ENCODE measurements at regions not wholly inside any gene's neighbourhood (a gene's known extent, or its start where the extent isn't known, plus 50 kb on each side); places are given as distances from the start of the nearest gene placed in this dataset.

DNA sequence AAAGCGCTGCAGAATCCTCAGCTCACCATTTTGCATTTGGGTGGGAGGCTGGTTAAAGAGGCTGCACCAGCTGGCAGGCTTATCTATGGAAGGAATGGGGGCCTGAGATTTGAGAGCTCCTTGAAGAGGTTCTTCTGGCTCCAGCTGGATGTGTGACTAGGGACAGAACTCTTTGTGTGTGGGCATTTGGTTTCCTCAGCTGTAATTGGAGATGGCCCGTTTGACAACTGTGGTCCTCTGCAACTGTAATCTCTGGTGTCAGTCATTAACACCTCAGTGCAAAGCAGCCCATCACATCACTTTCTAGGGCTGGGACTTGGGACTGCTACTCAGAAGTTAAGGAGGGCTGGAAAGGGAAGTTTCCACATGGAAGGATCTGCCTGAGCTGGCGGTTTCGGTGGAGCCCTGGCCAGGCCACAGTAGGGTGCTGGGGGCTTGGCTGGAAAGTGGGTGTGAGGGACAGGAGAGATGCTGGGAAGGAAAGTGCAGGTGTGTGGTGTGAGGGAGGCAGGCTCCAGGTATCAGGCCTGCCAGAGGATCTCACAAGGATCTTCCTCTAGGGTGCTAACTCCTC lies 193.8 kb downstream of the GADD45G start:
- DNase-seq, result no peak

DNA sequence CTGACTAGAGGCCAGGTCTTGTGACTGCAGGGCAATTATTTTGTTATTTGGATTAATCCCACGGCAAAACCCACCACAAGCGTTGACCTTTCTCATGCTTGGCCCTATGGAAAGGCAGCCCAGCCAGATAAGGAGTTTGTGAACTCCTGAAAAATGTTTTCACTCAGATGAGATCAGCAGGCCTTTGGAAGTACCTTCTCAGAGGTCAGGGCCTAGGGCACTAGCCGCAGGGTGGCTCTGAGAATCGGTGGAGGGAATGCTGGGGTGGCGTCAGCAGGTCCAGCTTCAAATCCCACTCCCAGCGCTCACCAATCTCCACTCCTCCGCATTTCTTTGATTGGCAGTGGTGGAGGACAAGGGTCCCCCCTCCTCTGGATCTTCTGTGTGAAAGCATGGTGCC lies 194.4 kb downstream of the GADD45G start:
- DNase-seq, result no peak

DNA sequence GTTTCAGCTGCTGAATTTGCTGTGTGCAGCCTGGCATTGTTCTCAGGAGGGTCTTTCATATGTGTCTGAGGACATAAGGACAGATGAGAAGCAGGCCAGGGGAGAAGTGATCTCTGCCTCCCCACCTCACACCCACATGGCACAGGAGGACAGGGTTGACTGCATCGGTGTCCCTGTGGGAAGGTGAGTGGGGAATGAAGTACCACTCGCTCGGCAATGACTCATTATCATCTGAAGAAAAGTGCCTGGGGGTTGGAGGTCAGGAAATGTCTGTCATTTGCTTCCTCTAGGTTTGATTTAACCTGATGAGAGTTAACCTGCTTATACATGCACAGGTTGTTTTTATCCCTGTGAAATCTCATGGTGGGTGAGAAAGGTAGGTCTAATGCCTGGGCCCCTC lies 195.0 kb downstream of the GADD45G start:
- DNase-seq, result no peak

DNA sequence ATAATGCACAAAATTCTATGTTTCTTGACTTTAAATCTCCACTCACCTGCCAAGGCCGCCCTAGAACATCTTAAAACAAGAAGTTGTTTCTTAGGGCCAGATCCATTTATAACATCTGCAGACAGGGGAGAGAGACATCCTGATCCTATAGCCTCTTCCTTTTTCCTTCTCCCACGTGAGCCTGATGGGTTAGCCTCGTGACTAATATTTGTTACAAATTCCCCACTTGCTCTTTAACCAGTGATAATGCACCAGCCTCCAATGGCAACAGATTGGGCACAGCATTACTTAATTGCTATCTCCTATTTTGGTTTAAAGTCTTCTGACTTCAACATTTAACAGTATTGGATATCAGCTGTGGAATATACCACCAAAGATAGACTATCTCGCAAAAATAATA lies 196.5 kb downstream of the GADD45G start:
- DNase-seq, result no peak

DNA sequence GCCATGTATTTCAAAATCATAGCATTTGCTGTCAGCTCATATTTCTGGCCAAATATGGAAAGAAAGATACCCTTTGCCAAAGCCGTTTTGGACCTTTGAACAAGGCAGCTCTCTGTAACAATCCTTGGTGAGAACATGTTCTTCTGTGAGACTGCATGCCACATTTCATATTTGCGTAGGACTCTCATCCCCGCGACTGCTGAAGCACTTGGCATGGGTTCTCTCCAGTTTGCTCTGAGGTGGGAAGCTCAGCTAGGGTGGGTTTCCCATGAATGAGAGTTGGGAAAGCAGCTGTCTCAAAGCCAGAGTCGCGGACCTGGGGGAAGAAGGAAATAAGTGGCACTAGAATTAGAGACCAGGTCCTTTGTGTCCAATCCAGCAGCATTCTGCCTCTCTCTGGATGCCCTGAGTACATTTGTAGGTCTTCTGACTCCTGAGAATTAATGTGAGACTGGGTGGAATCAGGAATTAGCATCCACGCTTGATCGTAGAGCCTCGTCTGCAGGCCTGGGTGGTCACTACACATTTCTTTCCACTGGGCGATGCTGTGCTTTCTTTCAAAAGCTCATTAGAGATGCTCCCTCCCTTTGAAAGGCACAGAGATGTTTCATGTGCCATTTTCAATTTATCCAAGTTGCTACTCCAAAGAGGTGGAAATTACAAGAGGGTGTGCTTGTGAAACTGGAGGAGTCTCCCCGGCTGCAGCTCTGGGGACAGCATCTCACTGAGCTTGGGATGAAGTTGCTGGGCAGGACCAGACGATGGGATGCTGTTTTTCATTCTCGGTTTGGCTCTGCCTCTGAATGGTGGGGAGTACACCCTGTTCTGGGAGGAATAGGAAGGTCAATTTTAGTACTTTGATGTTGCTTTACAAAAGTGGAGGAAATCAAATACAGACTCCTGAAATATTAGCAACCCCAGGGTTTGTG lies 197.2 kb downstream of the GADD45G start:
- DNase-seq, result no peak

DNA sequence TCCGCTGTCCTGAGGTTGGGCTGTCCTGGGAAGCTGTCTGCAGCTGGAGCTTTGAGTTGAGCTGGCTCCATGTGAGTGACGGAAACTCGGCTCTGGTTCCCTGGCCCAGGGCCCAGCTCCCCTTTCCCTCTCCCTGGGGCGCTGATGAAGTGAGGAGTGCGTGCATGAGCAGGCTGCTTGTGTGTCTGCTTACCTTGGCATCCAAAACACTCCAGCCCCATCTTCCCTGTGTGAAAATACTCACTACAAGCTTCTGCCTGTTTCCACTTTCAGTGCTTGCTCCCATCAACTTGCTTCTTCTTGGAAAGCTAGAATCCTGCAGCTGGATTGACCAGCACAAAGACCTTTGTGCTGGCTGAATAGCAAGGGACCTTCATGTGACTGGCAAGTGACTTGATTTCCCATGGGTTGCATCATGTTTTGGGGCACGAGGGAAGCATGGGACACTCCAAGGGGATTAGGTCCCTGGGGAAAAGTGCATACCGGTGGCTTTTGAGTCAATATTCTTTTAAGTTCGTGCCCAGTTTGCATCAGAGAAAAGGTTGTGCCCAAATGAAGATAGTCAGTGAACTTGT lies 198.1 kb downstream of the GADD45G start:
- no peak for DNase-seq

DNA sequence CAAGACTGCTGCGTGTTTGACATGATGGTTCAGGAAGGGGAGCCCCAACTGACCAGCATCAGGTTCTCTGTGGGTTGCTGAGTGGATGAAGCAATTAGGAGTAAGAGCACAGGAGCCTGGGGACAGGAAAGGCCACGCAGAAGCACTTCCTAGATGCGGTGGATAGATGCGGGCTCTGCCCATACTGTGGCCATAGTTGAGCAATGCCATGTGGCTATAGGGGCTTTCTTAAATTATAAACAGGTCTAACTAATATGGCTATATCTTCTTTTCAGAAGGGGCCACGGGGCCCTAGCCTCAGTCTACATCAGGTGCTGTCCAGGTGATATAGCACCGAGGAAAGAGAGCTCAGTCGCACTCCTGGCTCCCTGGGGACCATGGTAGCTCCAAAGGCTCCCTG lies 198.6 kb downstream of the GADD45G start:
- no peak for DNase-seq

DNA sequence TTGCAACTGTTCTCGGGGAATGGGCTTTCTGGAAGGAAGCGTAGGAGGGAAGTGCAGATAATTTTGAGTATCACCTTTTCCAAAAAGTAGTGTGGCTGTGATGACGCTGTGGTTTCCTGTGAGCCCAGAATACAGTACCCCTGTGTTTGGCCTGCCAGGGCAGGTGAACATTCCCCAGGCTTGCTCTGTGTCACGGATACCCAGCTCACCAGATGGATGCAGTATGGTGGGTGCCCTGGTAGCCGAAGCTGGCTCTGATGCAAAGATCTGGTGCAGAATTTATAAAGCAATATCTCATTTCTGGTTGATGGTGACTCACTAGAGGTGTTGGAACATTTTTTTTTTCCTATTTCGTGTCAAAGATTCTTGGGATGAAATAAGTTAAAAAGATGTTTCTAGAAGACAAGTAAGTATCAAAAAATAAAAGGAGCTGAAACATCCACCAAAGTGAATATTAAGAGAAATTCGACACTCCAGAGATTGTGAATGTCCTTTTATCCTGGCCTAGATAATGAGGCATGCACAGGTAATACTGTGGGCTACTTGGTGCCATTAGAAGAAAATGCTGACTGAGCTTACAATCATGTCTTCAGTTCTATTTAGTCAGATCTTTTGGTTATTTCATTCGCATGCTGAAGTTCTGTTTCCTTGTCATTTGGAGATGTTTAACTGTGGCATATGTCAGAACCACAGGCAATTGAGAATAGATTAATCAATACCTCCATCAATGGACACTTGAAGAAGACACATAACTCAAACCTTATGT lies 200.1 kb downstream of the GADD45G start:
- no peak for DNase-seq

DNA sequence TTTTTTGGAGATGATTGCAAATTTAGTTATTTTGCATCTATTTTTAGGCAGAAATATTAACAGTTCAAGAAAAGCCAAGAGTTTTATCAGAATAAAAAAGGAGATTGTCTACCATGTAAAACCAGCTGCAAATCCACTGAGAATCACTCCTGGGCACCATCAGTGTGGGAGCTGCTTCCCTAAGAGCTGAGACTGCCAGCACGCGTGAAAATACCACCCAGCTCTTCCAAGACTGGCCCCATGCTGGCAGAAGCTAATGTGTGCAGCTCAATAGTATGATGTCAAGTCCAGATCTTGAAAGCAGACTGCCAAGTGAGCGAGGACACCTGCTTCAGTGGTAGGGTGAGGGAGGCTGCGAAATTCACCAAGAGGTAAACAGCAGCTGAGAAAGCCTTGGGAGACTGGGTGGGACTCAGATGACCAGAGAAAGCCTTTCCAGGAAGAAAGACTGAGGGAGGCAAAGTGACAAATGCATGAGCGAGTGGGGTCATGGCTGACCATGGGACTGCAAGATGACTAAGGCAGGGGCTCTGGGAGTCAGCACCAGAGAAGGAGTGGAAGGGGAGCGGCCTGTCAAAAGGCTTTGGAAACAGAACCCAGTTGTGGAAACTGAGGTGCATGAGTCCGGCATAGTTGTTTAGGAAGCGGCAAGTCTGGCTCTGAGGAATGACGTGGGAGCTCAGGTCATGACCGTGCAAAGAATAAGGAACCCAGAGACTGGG lies 200.9 kb downstream of the GADD45G start:
- no peak for DNase-seq

DNA sequence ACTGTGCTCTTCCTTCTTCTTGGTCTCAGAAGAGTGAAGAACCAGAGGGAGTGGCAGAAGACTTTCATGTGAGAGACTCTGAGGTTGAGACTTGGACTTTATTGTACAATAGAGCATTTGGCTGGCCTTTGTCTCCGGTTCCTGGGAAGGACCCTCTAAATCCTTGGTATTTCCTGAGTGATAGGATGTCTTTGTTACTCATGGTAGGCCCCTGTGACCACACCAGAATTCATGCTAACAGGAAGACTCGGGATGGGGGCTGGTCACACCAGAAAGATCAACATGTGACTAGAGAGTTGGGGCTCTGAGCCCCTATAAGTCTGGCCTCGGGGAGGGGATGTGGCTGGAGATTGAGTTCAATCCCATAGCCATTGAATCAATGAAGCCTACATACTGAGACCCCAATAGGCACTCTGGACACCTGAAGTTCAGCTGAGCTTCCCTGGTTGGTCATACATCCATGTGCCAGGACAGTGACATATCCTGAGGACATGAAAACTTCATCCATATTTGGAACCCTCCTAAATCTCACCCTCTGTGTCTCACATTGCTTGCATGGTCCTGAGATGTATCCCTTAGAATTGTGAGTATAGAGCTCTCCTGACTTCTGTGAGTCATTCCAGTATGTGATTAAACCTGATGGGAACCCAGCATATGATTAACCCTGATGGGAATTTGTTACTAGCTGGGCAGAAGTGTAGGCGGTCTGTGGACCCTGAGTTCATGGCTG lies 201.7 kb downstream of the GADD45G start:
- peak; percentile 30 for DNase-seq

DNA sequence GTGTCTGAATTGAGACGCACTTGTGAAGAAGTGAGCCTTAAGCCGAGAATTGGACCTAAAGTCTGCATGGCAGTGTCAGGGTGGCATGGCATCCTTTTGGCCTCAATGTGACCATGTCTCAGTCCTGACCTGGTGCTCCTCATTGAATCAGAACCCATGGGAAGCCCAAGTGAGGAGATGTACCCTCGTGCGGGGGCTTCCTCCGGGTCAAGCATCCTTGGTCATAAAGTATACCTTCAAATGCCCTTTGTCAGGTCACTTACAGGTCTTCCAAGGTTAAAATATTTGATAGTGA lies 202.2 kb downstream of the GADD45G start:
- peak; percentile 24 for DNase-seq

DNA sequence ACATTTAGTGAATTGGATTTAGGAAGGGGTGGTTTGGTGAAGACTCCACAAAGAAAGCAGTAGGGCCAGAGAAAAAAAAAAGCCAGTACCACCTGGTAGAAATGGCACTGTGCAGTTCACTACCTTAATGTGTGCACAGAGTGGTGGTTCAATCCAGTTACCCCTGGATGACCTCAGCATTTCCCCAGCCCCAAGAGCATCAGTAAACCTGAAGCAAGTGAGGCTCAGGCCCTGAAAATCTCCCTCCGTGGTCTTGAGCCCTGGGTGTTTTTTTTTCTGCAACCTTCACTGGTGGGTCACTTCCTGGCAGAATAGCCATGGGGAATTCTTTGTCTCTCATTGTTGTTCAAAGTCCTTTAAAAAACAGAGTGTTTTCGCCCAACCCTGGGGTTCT lies 202.9 kb downstream of the GADD45G start:
- no peak for DNase-seq

DNA sequence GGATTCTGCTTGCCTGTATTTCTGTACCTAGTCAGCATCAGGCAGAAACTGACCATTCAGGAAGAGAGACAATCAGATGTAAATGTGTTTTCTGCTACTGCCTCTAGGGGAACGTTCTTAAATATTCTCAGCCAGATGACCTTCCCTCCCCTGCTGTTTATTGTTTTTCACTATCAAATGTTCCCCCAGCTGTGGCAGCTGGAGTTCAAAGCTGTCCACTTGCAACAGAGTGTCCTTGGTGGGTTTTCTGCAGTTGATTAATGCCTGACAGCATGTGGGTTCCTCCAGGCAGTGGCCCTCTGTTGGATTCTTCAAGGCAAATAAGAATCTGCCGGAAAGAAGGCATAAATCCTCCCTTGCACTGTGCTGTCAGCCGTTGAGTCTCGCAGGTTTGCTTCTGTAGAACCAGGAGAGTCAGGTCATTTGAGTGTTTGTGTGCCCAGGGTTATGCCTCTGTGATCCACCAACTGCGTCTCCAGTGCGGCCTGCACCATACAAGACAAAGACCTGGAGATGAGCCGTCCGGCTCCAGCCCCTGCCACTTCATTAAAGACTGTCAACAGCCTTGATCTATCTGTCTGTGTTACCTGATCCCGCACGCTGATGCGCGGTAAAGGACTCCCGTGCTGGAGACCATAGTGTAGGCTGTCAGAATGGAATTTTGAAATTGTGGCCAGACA lies 203.4 kb downstream of the GADD45G start:
- DNase-seq, result peak; percentile 33

DNA sequence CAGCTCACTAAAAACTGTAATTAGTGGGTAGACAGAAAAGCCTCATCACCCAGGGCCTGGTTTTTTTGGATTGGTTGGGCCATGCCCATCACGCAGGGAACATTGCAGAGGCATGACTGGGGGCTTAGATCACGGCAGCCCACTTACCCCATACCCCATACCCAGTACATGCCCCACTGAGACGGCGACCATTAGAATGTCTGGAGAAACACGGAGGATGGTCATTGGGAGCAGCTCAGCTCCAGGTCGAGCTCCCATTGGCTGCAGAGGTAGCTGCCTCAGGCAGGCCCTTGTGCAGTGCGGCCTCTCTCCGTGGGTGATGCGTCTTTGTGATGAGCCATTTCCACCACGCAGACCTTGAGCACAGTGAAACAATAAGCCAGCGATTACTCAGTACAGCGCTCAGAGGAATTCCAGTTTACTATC lies 204.0 kb downstream of the GADD45G start:
- DNase-seq, result no peak

DNA sequence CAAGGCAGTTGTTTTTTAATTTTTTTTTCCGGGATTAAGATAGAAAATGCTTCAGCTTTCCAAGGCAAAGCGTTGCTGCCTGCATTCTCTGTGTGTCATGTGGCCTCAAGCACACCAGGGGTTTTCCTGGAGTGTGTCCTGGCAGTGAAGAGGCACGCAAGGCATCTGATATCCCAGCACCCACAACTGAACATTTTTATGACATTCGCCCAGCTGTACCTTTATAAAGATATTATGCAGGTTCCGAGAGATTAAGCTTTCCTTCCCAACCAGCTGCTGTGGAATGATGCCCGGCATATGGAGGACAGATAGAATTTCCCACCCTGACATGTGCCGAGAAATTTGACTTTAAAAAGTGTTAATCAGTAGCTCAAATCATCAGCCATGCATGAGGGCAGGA lies 205.6 kb downstream of the GADD45G start:
- no peak for DNase-seq

DNA sequence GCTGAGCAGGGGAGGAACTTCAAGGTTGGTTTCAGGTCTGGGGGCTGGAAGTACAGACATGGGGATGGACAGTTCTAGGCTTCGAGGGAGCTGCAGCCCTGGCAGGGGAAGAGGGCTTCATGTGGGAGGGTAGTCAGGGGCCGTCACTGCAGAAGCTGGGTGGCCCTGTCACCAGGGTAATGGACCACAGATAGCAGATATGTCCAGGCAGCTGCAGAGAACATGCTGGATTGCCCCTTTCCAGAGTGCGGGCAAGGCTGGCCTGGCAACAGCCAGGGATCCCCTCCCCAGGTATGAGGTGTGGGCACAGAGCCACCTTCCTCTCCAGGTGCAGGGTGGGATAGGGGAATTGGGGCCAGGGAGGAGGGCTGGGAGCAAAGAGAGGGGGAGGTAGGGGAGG lies 206.5 kb downstream of the GADD45G start:
- DNase-seq, result peak; percentile 21

DNA sequence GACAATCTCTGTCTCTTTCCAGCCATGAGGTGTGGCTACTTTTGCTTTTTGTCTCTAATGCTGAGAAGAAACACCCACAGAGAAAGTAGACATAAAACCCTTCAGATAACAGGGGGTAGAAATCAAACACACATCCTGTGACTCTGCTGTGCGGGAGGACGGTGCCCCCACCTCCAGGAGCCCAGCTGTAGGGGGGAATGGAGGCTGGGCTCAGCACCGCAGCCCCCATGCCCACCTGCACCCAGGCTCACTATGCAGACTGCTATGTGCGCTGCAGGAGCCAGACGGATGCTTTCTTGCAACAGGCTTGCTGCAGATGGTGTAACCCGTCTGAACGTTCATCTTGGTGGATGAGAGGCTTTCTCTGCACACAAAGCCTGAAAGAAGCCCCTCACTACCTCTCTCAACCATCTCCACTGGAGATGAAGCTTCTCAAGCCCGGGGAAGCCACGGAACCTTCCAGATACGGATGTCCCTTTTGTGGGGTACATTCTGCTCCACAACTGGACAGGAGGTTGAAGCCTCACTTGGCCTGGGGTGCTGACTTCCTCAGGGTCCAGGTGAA lies 207.2 kb downstream of the GADD45G start:
- peak; percentile 49 for DNase-seq

DNA sequence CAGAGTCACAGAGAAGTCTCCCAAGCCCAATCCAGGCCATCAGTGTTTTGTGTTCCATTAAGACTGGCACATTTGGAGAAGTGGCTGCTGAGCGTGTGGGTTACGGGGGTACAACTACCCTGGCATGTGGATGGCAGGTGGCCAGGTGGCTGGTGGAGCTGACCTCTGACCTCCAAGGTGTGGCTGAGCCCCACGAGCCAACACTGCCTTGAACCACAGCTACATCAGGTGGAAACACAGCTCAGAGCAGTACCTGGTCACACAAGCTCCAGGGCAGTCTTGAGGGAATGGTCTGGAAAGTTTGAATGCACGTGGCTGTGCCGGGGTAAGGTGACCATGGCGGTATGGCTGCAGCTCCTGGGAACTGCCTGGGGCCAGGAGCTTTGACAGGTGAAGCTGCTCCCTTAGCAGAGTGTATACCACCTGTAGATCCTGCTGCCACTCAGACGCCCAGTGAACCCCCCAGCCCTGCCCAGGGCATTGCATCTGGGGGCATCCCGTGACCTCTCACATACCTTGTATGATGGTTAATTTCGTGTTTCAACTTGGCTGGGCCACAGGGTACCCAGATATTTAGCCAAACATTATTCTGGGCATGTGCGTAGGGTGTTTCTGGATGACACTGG lies 207.9 kb downstream of the GADD45G start:
- peak; percentile 52 for DNase-seq

DNA sequence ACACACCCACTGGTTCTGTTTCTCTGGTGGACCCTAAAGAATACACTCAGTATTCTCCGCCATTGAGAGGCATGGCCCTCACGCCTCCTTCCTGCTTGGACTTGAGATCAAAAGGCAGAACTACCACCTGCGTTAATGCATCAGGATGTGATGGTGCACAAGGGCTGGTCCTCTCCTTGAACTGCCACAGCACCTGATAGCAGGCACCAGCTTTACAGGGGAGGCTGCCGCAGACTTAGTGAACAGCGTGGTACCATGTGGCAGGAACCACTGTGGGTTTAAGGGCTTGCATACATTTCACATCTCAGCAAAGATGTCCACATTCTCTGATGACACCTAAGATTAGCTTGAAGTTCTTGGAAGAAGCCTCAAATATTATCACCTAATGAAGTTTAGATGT lies 208.7 kb downstream of the GADD45G start:
- DNase-seq, result peak; percentile 43

DNA sequence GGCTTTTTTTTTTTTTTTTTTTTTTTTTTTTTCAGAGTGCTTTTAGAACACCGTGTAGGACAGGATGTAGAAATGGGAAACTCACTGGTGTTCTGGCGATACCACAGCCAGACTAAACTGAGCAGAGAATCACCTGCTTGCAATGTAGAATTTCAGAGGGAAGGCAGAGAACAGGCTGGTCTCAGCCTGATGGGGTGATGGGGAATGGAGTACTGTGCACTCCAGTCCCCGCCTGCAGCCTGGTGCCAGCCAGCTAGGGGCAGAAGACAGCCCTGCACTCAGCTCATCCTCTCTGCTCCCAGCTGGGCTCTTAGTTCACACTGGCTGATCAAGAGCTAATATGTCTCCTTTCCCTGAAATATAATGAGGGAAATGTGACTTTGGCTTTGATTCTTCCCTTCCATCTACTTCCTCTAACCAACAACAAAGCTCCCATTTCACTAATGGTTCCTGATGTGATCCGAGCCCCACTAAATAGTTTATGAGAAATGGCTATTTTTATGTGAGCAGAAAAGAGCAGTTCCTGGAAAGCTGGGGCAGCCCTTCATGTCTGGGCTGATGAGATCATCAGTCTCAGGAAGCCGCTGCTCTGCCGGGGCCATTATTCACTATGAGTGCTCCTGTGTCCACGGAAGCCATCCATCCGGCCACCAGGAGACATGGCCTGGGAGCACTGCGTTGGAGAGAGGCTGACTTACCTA lies 209.7 kb downstream of the GADD45G start:
- DNase-seq, result peak; percentile 47

Measured in activated CD8-positive, alpha-beta memory T cell treated with anti-CD3 and anti-CD28 coated beads for 24 hours (primary cell).